Activated naive CD4-positive, alpha-beta T cell treated with anti-CD3 and anti-CD28 coated beads, Interleukin-2, amount 50 U/mL, for 24 hours (primary cell): ENCODE measurements at regions not wholly inside any gene's neighbourhood (a gene's known extent, or its start where the extent isn't known, plus 50 kb on each side); places are given as distances from the start of the nearest gene placed in this dataset.
"Not testable (repeated sequence)": the region's sequence is repeated elsewhere in the genome, so short reads cannot be mapped to it uniquely, and the experiment has no call there.

Experiments used
- H3K27ac Mint-ChIP-seq: one replicate; pipeline ENCODE4 v1.8.0; 2021; ENCODE audit warnings: mild to moderate bottlenecking, mixed read lengths
- H3K27me3 Mint-ChIP-seq: one replicate; pipeline ENCODE4 v1.8.0; 2021; ENCODE audit warnings: mixed read lengths
- H3K36me3 Mint-ChIP-seq: one replicate; pipeline ENCODE4 v1.8.0; 2021; ENCODE audit warnings: mixed read lengths
- H3K4me1 Mint-ChIP-seq: one replicate; pipeline ENCODE4 v1.8.0; 2021; ENCODE audit warnings: mixed read lengths
- H3K4me3 Mint-ChIP-seq: one replicate; pipeline ENCODE4 v1.8.0; 2021; ENCODE audit warnings: mild to moderate bottlenecking, mixed read lengths
- H3K9me3 Mint-ChIP-seq: one replicate; pipeline ENCODE4 v1.8.0; 2021; ENCODE audit warnings: mixed read lengths

DNA sequence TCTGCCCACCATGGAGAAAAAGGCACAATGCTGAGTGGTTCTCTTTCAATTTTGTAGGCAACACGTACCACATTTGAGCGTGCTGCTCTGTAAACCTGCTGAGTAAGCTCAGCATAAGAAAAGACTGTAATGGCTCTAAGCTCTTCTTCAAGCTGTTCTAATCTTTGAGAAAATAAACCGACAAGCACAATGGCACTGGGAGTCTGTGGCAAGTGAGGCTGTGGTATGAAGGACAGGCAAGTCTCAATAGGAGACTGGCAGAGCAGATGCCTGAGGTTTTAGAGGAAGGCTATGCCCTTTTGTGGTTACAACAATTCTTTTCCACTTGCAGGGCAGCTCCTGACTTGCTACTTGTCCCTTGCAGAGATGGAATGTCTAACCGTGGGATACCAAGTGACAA lies 136.7 kb upstream of the EXOC2 start:
- H3K9me3 Mint-ChIP-seq = peaks cover 26% of the 10 kb centered on the region
- H3K36me3 Mint-ChIP-seq = peaks cover 5% of the 10 kb centered on the region
- no peaks in the 10 kb centered on the region for H3K4me1 Mint-ChIP-seq
- H3K27me3 Mint-ChIP-seq = peaks cover 28% of the 10 kb centered on the region
- no peak overlapping the region for H3K4me3 Mint-ChIP-seq
- no peak overlapping the region for H3K27ac Mint-ChIP-seq

DNA sequence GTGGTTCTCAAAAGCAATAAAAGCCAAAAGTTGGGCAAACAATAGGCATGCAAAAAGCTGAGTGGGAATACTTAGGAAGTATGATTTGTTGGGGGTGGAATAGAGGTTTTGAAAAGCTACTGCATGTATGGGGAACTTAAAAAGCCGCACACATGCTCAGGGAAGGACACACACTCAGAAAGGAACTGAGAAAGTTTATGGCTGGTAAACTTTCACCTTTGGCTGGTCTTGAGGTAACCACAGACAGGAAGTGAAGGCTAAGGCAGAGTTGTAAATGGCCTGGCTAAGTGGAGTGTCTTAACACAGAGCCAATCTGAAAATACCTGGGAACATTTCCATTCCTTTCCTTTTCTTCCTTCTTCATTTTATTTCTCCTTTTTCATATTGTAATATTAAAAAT lies 134.5 kb upstream of the EXOC2 start:
- Mint-ChIP-seq H3K36me3 (peaks cover 5% of the 10 kb centered on the region), H3K4me3 (no peak overlapping the region), H3K27me3 (peaks cover 28% of the 10 kb centered on the region), H3K4me1 (no peaks in the 10 kb centered on the region), H3K27ac (no peak overlapping the region), H3K9me3 (peaks cover 20% of the 10 kb centered on the region)

GRCh38 chr6:819122-819521 lies 126.2 kb upstream of the EXOC2 start:
- H3K9me3 Mint-ChIP-seq = no peaks in the 10 kb centered on the region
- H3K36me3 Mint-ChIP-seq = no peaks in the 10 kb centered on the region
- H3K4me1 Mint-ChIP-seq = peaks cover 18% of the 10 kb centered on the region
- no peak overlapping the region for H3K4me3 Mint-ChIP-seq
- H3K27me3 Mint-ChIP-seq = peaks cover 12% of the 10 kb centered on the region
- H3K27ac Mint-ChIP-seq = no peak overlapping the region

GRCh38 chr6:818196-818595 lies 125.3 kb upstream of the EXOC2 start:
- peaks cover 18% of the 10 kb centered on the region for H3K4me1 Mint-ChIP-seq
- peaks cover 12% of the 10 kb centered on the region for H3K27me3 Mint-ChIP-seq
- H3K36me3 Mint-ChIP-seq = no peaks in the 10 kb centered on the region
- H3K27ac Mint-ChIP-seq = peak overlapping the region; percentile 73
- H3K4me3 Mint-ChIP-seq = peak overlapping the region; percentile 24
- no peaks in the 10 kb centered on the region for H3K9me3 Mint-ChIP-seq

- Mint-ChIP-seq H3K27me3 (peaks cover 10% of the 10 kb centered on the region), H3K4me1 (peaks cover 18% of the 10 kb centered on the region), H3K4me3 (no peak overlapping the region), H3K36me3 (no peaks in the 10 kb centered on the region), H3K27ac (no peak overlapping the region), H3K9me3 (no peaks in the 10 kb centered on the region)
These were observed 123.7 kb upstream of the EXOC2 start for GRCh38 chr6:816510-817084.

GRCh38 chr6:815348-815738 lies 122.4 kb upstream of the EXOC2 start:
- Mint-ChIP-seq H3K4me1 (peaks cover 18% of the 10 kb centered on the region), H3K36me3 (no peaks in the 10 kb centered on the region), H3K27ac (no peak overlapping the region), H3K9me3 (no peaks in the 10 kb centered on the region), H3K4me3 (no peak overlapping the region), H3K27me3 (peaks cover 6% of the 10 kb centered on the region)

DNA sequence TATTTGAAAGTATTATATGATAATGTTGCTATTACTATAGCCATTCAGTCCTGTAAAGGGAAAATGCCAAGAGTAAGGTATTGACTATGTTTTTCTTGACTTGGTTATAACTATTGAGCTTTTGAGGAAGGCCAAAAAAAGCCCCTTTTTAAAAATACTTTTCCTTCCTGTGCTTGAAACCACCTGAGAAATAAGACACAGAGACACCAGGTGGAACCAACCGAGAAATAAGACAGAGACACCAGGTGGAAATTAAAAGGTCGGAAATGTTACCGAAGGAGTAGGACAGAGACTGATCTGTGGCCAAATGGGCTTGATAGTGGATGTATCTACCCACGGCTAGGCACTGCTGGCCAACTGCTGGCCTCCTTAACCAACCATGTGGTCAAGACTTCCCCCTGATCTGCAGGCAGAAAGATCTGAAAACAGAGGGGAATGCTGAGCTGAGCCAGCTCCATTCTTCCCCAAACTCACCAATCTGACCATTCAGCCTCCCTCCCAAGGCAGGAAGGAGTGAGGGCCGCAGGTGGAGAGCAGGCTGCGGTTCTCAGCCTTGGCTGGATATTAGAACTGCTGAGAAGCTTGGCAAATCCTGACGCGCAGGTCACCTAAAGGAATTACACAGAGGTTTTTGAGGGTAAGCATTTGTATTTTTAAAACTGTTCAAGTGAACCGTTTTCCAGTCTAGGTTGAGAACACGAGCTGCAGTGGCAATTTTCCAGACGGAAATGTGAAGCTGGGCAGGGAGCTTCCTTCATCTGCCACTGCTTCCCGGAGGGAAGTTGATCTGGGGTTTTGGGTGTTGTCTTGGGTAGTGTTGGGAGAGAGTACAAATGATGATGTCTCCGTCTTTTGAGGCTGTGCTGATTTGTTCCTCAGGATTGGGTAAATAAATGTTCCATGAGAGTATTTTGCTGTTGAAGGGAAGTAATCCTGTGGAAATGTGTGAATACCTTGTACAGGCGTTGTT lies 121.7 kb upstream of the EXOC2 start:
- Mint-ChIP-seq H3K4me1 (peaks cover 18% of the 10 kb centered on the region), H3K4me3 (no peak overlapping the region), H3K27me3 (peaks cover 6% of the 10 kb centered on the region), H3K36me3 (no peaks in the 10 kb centered on the region), H3K27ac (no peak overlapping the region), H3K9me3 (no peaks in the 10 kb centered on the region)

GRCh38 chr6:811831-812230 lies 118.9 kb upstream of the EXOC2 start:
- Mint-ChIP-seq H3K36me3 (no peaks in the 10 kb centered on the region), H3K4me1 (peaks cover 7% of the 10 kb centered on the region), H3K27ac (no peak overlapping the region), H3K4me3 (no peak overlapping the region), H3K9me3 (no peaks in the 10 kb centered on the region), H3K27me3 (no peaks in the 10 kb centered on the region)

- no peak overlapping the region for H3K4me3 Mint-ChIP-seq
- no peaks in the 10 kb centered on the region for H3K27me3 Mint-ChIP-seq
- no peaks in the 10 kb centered on the region for H3K9me3 Mint-ChIP-seq
- no peak overlapping the region for H3K27ac Mint-ChIP-seq
- peaks cover 1% of the 10 kb centered on the region for H3K4me1 Mint-ChIP-seq
- no peaks in the 10 kb centered on the region for H3K36me3 Mint-ChIP-seq
These were observed 118.3 kb upstream of the EXOC2 start for GRCh38 chr6:811191-811590.

DNA sequence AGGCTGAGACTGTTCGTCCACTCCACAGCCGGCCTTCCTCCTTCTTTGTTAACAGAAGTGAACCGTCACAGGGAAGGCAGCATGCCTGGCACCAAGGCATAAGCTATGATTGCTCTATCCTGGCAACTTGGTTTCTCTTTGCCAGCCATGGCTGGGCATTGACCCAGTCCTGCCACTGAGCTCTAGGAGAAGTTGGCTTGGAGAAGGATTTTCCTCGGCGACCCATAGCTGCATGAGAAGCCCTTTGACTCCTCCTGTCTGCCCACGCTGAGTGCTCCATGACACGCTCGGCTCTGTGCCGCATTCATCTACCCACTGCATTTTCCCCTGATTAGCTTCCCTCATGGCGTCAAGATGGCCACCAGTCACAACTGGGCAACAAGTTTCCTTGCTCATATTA lies 111.8 kb upstream of the EXOC2 start:
- Mint-ChIP-seq H3K9me3 (no peaks in the 10 kb centered on the region), H3K27ac (no peak overlapping the region), H3K27me3 (peaks cover 7% of the 10 kb centered on the region), H3K36me3 (no peaks in the 10 kb centered on the region), H3K4me3 (no peak overlapping the region), H3K4me1 (no peaks in the 10 kb centered on the region)

GRCh38 chr6:804317-804716 lies 111.4 kb upstream of the EXOC2 start:
- Mint-ChIP-seq H3K36me3 (no peaks in the 10 kb centered on the region), H3K4me3 (no peak overlapping the region), H3K27me3 (peaks cover 7% of the 10 kb centered on the region), H3K9me3 (no peaks in the 10 kb centered on the region), H3K4me1 (no peaks in the 10 kb centered on the region), H3K27ac (no peak overlapping the region)

GRCh38 chr6:803191-803977 lies 110.4 kb upstream of the EXOC2 start:
- Mint-ChIP-seq H3K4me3 (no peak overlapping the region), H3K27ac (no peak overlapping the region), H3K36me3 (no peaks in the 10 kb centered on the region), H3K4me1 (no peaks in the 10 kb centered on the region), H3K9me3 (no peaks in the 10 kb centered on the region), H3K27me3 (peaks cover 7% of the 10 kb centered on the region)

DNA sequence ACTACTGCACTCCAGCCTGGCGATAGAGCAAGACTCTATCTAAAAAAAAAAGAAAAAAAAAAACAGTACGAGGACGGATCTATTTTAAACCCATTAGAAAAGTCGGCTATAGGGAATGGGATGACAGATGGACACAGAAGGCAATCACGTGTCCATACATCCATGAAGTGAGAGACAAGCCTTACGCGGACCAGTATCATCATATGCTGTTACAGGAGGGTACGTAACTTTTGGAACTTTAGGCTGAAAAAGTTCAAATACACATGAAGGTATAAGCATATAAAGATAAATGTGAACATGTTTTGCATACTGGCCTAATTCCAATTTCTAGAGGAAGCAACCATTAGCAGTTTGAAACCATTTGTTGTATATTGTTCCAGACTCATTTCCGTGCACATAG lies 109.8 kb upstream of the EXOC2 start:
- Mint-ChIP-seq H3K36me3 (no peaks in the 10 kb centered on the region), H3K4me1 (no peaks in the 10 kb centered on the region), H3K27me3 (peaks cover 7% of the 10 kb centered on the region), H3K4me3 (no peak overlapping the region), H3K9me3 (no peaks in the 10 kb centered on the region), H3K27ac (no peak overlapping the region)

- not testable (repeated sequence) for H3K4me1 Mint-ChIP-seq, H3K4me3 Mint-ChIP-seq, H3K36me3 Mint-ChIP-seq, H3K27me3 Mint-ChIP-seq, H3K27ac Mint-ChIP-seq, H3K9me3 Mint-ChIP-seq
These were observed 109.3 kb upstream of the EXOC2 start for GRCh38 chr6:802223-802622.

DNA sequence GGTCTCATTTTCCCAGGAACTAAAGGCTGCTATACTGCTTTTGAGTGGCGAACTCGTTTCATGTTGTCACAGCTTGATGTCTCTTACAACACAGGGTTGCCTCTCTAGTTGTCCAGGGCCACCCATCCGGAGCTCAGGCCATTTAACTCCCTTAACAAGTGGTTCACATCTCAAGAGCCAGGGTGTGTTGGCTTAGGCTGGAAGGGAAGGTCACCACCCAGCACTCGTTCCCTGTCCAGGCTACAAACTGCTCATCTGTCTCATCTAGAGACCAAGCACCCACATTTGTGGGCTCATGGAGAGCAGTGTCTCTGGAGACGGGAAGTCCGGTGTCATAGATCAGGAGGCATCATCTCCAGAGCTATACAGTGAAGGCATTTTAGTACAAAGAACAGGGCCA lies 106.8 kb upstream of the EXOC2 start:
- H3K27me3 Mint-ChIP-seq = peaks cover 12% of the 10 kb centered on the region
- no peak overlapping the region for H3K27ac Mint-ChIP-seq
- no peaks in the 10 kb centered on the region for H3K9me3 Mint-ChIP-seq
- no peak overlapping the region for H3K4me3 Mint-ChIP-seq
- no peaks in the 10 kb centered on the region for H3K4me1 Mint-ChIP-seq
- H3K36me3 Mint-ChIP-seq = no peaks in the 10 kb centered on the region
